ENCODE measurements at regions not wholly inside any gene's neighbourhood (a gene's known extent, or its start where the extent isn't known, plus 50 kb on each side); places are given as distances from the start of the nearest gene placed in this dataset.

DNA sequence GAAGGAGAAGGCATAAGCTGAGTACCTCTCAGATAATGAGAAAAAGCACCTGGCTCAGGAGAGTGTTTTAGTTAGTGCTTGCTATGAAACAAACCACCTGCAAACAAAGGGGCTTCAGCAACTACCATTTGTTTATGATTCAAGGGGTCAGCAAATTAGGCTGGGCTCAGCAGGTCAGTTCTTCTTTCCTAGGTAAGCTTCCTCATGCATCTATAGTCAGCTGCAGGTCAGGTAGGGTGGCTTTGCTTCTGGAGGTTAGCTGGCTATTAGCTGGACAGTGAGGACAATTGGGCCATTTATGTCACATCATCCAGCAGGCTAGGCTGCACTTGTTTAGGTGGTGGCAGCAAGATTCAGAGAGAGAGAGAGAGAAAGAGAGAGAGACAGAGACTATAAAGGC is 185.5 kb downstream of the EMX2 start:
- TF ChIP-seq CTCF (IDR thresholded peaks at IDR 0.05; ENCODE audit: low read depth, low read length) = no peak
- H3K4me3 ChIP-seq (replicated peaks in 1 of 2; ENCODE audit: low read depth in 2 of 2, low read length in 2 of 2) = no peak overlapping the region
- no peak for DNase-seq (ENCODE audit: low read depth in 2 of 2)

DNA sequence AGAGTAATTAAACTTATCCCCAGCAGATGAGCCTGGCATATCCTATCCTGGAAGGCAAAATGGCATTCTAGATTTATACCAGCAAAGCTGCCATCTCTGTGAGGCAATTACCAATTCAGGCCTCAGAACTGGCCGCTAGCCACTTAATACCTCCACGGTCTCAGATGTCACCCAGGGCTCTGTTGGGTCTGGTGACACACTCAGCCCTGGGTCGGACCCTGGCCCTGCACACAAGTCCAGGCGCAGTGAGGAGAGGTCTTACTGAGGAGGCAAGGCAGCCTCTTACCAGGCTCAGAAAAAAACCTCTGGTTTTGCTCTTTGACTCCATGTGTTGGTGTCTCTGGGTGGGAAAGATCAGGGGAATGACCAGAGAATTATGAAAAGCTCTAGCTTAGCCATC is 186.6 kb downstream of the EMX2 start:
- no peak overlapping the region for H3K4me3 ChIP-seq (replicated peaks in 1 of 2; ENCODE audit: low read depth in 2 of 2, low read length in 2 of 2)
- no peak for DNase-seq (ENCODE audit: low read depth in 2 of 2)
- TF ChIP-seq CTCF (IDR thresholded peaks at IDR 0.05; ENCODE audit: low read depth, low read length) = no peak

DNA sequence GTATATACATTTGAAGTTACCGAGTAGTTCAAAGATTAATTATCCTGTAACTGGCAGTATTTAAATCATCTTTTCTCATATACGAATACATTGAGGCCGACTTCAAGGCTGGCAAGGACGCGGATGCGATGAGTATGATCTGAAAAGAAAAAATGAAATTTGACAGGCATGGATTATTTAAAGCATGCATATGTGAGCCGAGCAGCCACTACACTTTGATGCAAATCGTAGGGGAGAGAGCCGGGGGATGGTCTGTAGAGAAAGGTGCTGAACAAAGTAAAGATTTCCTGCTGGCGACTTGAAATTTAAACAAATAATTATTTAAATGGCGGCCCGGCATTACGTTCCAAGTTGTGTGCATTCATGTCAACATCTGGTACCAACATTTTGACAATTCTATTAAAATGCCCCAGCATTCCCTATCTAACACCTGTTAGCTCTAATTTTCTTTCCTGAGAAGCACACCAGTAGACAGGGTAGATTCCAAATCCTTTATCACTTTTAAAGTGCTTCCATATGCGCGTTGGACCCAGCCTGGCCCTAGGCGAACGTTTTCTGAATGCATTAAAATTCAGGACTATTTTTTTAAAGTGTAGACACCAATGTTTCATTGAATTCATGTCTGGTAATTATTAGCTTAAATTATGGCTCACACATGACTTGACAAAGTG is 188.7 kb downstream of the EMX2 start:
- no peak for DNase-seq (ENCODE audit: low read depth in 2 of 2)
- H3K4me3 ChIP-seq (replicated peaks in 1 of 2; ENCODE audit: low read depth in 2 of 2, low read length in 2 of 2) = no peak overlapping the region
- no peak for TF ChIP-seq CTCF (IDR thresholded peaks at IDR 0.05; ENCODE audit: low read depth, low read length)

DNA sequence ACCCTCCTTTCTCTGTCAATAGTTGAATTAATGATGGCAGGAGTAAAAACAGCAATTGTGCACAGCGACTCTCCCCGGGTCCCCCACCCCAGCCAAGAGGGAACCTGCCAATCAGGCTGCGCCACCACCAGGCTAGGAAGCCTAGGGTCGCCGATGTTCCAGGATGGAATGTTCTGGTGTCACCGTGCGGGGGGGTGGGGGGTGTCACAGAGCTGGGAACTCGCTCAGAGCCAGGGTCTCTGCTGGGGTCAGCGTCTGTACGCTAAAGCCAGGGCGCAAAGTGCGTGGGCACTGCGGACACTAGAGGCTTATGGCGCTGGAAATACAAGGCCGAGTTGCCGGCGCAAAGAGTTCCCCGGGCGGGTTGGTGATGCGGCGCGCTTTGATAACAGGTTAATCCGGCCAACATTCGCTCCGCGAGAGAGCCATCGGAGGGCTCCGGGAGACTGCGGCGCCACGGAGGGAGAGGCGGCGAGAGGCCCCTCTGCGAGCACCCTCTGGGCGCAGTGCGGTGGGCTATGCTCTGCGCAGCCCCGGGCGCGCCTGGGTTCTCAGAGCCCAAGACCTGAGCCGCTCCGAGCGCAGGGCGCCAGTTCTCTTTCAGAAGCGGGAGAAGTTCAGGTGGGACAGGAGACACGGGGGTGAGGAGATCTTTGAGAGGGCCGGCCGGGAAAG is 192.3 kb downstream of the EMX2 start:
- TF ChIP-seq CTCF (IDR thresholded peaks at IDR 0.05; ENCODE audit: low read depth, low read length) = no peak
- no peak for DNase-seq (ENCODE audit: low read depth in 2 of 2)
- H3K4me3 ChIP-seq (replicated peaks in 1 of 2; ENCODE audit: low read depth in 2 of 2, low read length in 2 of 2) = no peak overlapping the region

DNA sequence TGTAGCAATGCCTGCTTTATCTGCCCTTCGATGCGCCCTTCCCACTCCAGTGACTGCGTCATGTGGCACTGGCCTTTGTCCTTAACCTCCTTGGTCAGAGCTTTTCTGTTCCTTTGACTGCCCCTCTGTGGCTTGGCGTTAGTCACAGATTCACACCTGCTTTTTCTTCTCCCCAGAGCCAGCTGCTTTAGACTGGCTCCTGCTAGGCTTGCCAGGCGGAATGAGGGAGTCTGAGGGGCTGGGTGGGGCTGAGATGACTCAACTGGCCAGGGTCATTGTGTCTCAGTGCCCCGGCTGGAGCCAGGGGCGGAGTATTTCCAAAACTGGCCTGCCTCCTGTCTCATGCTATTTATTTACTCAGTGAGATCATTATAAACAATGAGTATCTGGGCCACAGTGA is 194.1 kb downstream of the EMX2 start:
- TF ChIP-seq CTCF (IDR thresholded peaks at IDR 0.05; ENCODE audit: low read depth, low read length) = no peak
- DNase-seq (ENCODE audit: low read depth in 2 of 2) = no peak
- no peak overlapping the region for H3K4me3 ChIP-seq (replicated peaks in 1 of 2; ENCODE audit: low read depth in 2 of 2, low read length in 2 of 2)

DNA sequence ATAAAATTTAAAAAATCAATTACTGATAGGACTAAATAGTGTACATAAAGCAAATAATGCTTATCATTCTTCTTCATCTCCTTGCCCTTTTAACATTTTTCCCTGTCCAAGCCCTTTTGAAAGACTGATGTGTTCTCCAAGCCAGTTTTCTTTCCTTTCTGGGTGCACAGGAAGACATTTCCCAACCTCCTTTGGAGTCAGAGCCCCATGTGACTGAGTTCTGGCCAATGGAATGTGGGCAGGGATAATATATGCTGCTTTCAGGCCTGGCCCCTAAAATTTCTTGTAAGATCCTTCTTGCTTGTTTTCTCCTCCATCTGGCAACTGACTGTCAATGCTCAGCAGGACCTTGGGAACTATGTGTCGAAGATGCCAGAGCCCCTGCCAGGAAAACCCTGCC is 197.5 kb downstream of the EMX2 start:
- no peak overlapping the region for H3K4me3 ChIP-seq (replicated peaks in 1 of 2; ENCODE audit: low read depth in 2 of 2, low read length in 2 of 2)
- TF ChIP-seq CTCF (IDR thresholded peaks at IDR 0.05; ENCODE audit: low read depth, low read length) = no peak
- no peak for DNase-seq (ENCODE audit: low read depth in 2 of 2)

Data from cardiac fibroblast (primary cell).